ENCODE measurements at regions not wholly inside any gene's neighbourhood (a gene's known extent, or its start where the extent isn't known, plus 50 kb on each side); places are given as distances from the start of the nearest gene placed in this dataset.
"Not testable (repeated sequence)": the region's sequence is repeated elsewhere in the genome, so short reads cannot be mapped to it uniquely, and the experiment has no call there.

GRCh38 chr2:105544591-105545377 is 145.9 kb upstream of the FHL2 start:
- peaks cover 23% of the 10 kb centered on the region for H3K4me1 Mint-ChIP-seq
- no peak overlapping the region for H3K27ac Mint-ChIP-seq
- CTCF ChIA-PET: interaction anchor here (0.9 to 2.0 kb wide), 7 partner anchors 9 to 182 kb away, joined by 3 to 5 read pairs (median 3); no protein-coding TSS in a partner anchor
- H3K27me3 Mint-ChIP-seq: peaks cover 19% of the 10 kb centered on the region
- no peak overlapping the region for H3K4me3 Mint-ChIP-seq
- no peaks in the 10 kb centered on the region for H3K36me3 Mint-ChIP-seq
- no peak for DNase-seq
- H3K9me3 Mint-ChIP-seq: no peaks in the 10 kb centered on the region

GRCh38 chr2:105541189-105542050 is 142.6 kb upstream of the FHL2 start:
- Mint-ChIP-seq H3K4me3 (no peak overlapping the region), H3K4me1 (peaks cover 17% of the 10 kb centered on the region), H3K9me3 (no peaks in the 10 kb centered on the region), H3K27ac (no peak overlapping the region), H3K36me3 (no peaks in the 10 kb centered on the region), H3K27me3 (peaks cover 30% of the 10 kb centered on the region)
- CTCF ChIA-PET: no interaction called here
- no peak for DNase-seq

- CTCF ChIA-PET: no interaction called here
Measured at GRCh38 chr2:105540642-105541041, 141.8 kb upstream of the FHL2 start.

DNA sequence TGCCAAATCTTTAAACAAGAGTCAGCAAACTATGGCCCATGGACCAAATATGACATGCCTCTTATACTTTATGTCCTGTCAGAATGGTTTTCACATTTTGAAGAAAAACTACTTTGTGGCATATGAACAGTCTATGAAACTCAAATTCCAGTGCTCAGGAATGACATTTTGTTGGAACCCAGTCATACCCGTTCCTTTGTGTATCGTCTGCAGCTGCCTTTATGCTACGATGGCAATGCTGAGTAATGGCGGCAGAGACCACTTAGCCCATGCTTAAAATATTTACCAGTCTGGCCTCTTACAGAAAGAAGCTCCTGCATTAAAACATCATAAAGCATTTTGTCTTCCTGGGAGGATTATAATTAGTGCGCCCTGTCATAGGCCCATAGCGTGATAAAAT is 140.5 kb upstream of the FHL2 start:
- Mint-ChIP-seq H3K9me3 (no peaks in the 10 kb centered on the region), H3K36me3 (no peaks in the 10 kb centered on the region), H3K27ac (no peak overlapping the region), H3K4me3 (no peak overlapping the region), H3K27me3 (peaks cover 21% of the 10 kb centered on the region), H3K4me1 (peaks cover 8% of the 10 kb centered on the region)
- CTCF ChIA-PET: no interaction called here
- no peak for DNase-seq

More at GRCh38 chr2:105540642-105541041, 141.8 kb upstream of the FHL2 start:
- Mint-ChIP-seq H3K9me3 (no peaks in the 10 kb centered on the region), H3K4me3 (no peak overlapping the region), H3K36me3 (no peaks in the 10 kb centered on the region), H3K27me3 (peaks cover 25% of the 10 kb centered on the region), H3K4me1 (peaks cover 9% of the 10 kb centered on the region), H3K27ac (no peak overlapping the region)
- DNase-seq: no peak

DNA sequence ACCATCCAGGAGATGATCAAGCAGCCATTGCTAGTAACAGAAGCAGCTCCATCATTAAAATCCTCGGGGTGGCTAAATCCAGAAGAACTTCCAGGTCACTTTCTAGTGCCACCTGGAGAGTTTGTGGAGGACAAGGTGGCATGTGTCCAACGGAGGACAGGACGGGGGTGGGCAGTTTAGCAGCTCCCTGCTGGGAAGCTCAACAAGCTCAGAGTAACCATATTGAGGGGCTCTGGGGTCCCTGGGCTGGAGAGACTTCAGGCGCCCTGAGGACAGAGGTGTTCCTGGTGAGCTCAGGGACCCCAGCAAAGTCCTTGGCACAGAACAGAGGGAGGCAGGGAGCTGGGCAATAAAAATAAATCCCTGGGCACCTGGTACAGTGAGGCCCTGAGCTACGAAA is 140.0 kb upstream of the FHL2 start:
- H3K27me3 Mint-ChIP-seq: peaks cover 20% of the 10 kb centered on the region
- H3K4me1 Mint-ChIP-seq: peaks cover 8% of the 10 kb centered on the region
- no peak overlapping the region for H3K4me3 Mint-ChIP-seq
- H3K9me3 Mint-ChIP-seq: no peaks in the 10 kb centered on the region
- CTCF ChIA-PET: no interaction called here
- no peak overlapping the region for H3K27ac Mint-ChIP-seq
- no peak for DNase-seq
- no peaks in the 10 kb centered on the region for H3K36me3 Mint-ChIP-seq

- Mint-ChIP-seq H3K27me3 (peaks cover 15% of the 10 kb centered on the region), H3K9me3 (no peaks in the 10 kb centered on the region), H3K4me3 (no peak overlapping the region), H3K27ac (no peak overlapping the region), H3K4me1 (peaks cover 8% of the 10 kb centered on the region), H3K36me3 (no peaks in the 10 kb centered on the region)
- no peak for DNase-seq
- CTCF ChIA-PET: no interaction called here
Measured at GRCh38 chr2:105537920-105538319, 139.1 kb upstream of the FHL2 start.

- no peaks in the 10 kb centered on the region for H3K9me3 Mint-ChIP-seq
- H3K4me3 Mint-ChIP-seq: no peak overlapping the region
- CTCF ChIA-PET: no interaction called here
- no peak overlapping the region for H3K27ac Mint-ChIP-seq
- H3K27me3 Mint-ChIP-seq: peaks cover 15% of the 10 kb centered on the region
- H3K4me1 Mint-ChIP-seq: peaks cover 8% of the 10 kb centered on the region
- no peaks in the 10 kb centered on the region for H3K36me3 Mint-ChIP-seq
- no peak for DNase-seq
Measured at GRCh38 chr2:105537466-105537865, 138.6 kb upstream of the FHL2 start.

- H3K9me3 Mint-ChIP-seq: no peaks in the 10 kb centered on the region
- H3K27me3 Mint-ChIP-seq: peaks cover 15% of the 10 kb centered on the region
- H3K4me3 Mint-ChIP-seq: no peak overlapping the region
- no peaks in the 10 kb centered on the region for H3K36me3 Mint-ChIP-seq
- DNase-seq: no peak
- H3K27ac Mint-ChIP-seq: no peak overlapping the region
- peaks cover 8% of the 10 kb centered on the region for H3K4me1 Mint-ChIP-seq
- CTCF ChIA-PET: interaction anchor here (1.1 to 1.3 kb wide), 2 partner anchors 9 to 15 kb away, joined by 3 to 4 read pairs; no protein-coding TSS in a partner anchor
Measured at GRCh38 chr2:105536175-105536574, 137.3 kb upstream of the FHL2 start.

DNA sequence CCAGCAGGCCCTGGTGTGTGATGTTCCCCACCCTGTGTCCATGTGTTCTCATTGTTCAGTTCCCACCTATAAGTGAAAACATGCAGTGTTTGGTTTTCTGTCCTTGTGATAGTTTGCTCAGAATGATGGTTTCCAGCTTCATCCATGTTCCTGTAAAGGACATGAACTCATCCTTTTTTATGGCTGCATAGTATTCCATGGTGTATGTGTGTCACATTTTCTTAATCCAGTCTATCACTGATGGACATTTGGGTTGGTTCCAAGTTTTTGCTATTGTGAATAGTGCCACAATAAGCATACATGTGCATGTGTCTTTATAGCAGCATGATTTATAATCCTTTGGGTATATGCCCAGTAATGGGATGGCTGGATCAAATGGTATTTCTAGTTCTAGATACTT is 130.4 kb upstream of the FHL2 start:
- CTCF ChIA-PET, H3K9me3 Mint-ChIP-seq, H3K36me3 Mint-ChIP-seq, H3K4me1 Mint-ChIP-seq, DNase-seq, H3K27ac Mint-ChIP-seq, H3K4me3 Mint-ChIP-seq: not testable (repeated sequence)
- peaks cover 15% of the 10 kb centered on the region for H3K27me3 Mint-ChIP-seq

GRCh38 chr2:105526000-105526925 is 127.4 kb upstream of the FHL2 start:
- no peak for DNase-seq
- Mint-ChIP-seq H3K9me3 (no peaks in the 10 kb centered on the region), H3K27ac (no peak overlapping the region), H3K4me3 (no peak overlapping the region), H3K4me1 (no peaks in the 10 kb centered on the region), H3K36me3 (no peaks in the 10 kb centered on the region), H3K27me3 (peaks cover 15% of the 10 kb centered on the region)
- CTCF ChIA-PET: interaction anchor here (0.7 to 1.4 kb wide), 2 partner anchors 160 to 238 kb away, joined by 3 to 4 read pairs; no protein-coding TSS in a partner anchor

GRCh38 chr2:105525201-105525600 is 126.3 kb upstream of the FHL2 start:
- no peak overlapping the region for H3K27ac Mint-ChIP-seq
- CTCF ChIA-PET: interaction anchor here (0.7 to 1.4 kb wide), 2 partner anchors 159 to 237 kb away, joined by 3 to 4 read pairs; no protein-coding TSS in a partner anchor
- H3K4me1 Mint-ChIP-seq: no peaks in the 10 kb centered on the region
- H3K9me3 Mint-ChIP-seq: no peaks in the 10 kb centered on the region
- H3K27me3 Mint-ChIP-seq: peaks cover 15% of the 10 kb centered on the region
- no peak for DNase-seq
- no peaks in the 10 kb centered on the region for H3K36me3 Mint-ChIP-seq
- H3K4me3 Mint-ChIP-seq: no peak overlapping the region

GRCh38 chr2:105522645-105523044 is 123.8 kb upstream of the FHL2 start:
- Mint-ChIP-seq H3K4me1 (no peaks in the 10 kb centered on the region), H3K9me3 (no peaks in the 10 kb centered on the region), H3K27ac (no peak overlapping the region), H3K4me3 (no peak overlapping the region), H3K36me3 (no peaks in the 10 kb centered on the region), H3K27me3 (peaks cover 22% of the 10 kb centered on the region)
- DNase-seq: no peak
- CTCF ChIA-PET: interaction anchor here (0.7 to 5.9 kb wide), 2 partner anchors 11 to 155 kb away, joined by 3 to 65 read pairs; no protein-coding TSS in a partner anchor

DNA sequence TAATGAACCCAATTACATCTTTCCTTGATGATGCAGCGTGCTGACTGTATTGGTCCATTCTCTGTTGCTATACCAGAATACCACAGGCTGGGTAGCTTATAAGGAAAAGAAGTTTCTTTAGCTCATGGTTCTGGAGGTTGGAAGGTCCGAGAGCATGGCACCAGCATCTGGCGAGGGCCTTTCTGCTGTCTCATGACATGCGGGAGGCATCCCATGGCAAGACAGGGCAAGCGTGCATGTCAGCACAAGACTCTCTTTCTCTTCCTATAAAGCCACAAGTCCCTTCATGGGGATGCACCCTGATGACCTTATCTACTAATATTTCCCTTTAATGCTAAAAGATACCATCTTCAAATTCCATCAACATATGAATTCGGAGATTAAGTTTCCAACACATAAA is 122.8 kb upstream of the FHL2 start:
- H3K9me3 Mint-ChIP-seq: no peaks in the 10 kb centered on the region

More for the DNA sequence above, 122.8 kb upstream of the FHL2 start:
- Mint-ChIP-seq H3K4me1 (no peaks in the 10 kb centered on the region), H3K27me3 (peaks cover 16% of the 10 kb centered on the region), H3K4me3 (no peak overlapping the region), H3K36me3 (no peaks in the 10 kb centered on the region), H3K27ac (no peak overlapping the region)
- no peak for DNase-seq
- CTCF ChIA-PET: interaction anchor here (0.6 to 5.9 kb wide), 10 partner anchors 15 to 234 kb away, joined by 3 to 65 read pairs (median 4); no protein-coding TSS in a partner anchor
